ENCODE measurements at regions not wholly inside any gene's neighbourhood (a gene's known extent, or its start where the extent isn't known, plus 50 kb on each side); places are given as distances from the start of the nearest gene placed in this dataset.

GRCh38 chr9:32177396-32177795 is 207.0 kb upstream of the ACO1 start:
- Histone ChIP-seq H2AFZ (ENCODE audit: control insufficient read depth, low read depth, low read length) (no peak overlapping the region), H3K4me2 (ENCODE audit: control insufficient read depth, insufficient read depth) (no peak overlapping the region), H3K9me3 (replicated peaks; ENCODE audit: control insufficient read depth, insufficient read depth, low read length) (no peaks in the 10 kb centered on the region), H3K4me3 (no peak overlapping the region), H3K27me3 (replicated peaks in 1 of 2; ENCODE audit: control insufficient read depth in 2 of 2, insufficient read depth in 2 of 2, low read length in 1 of 2) (no peaks in the 10 kb centered on the region), H3K36me3 (ENCODE audit: control insufficient read depth in 2 of 2, insufficient read depth in 2 of 2, low read length in 1 of 2) (no peaks in the 10 kb centered on the region), H3K4me1 (ENCODE audit: control insufficient read depth, insufficient read depth, low read length) (no peaks in the 10 kb centered on the region), H3K27ac (ENCODE audit: control insufficient read depth, insufficient read depth) (no peak overlapping the region), H3K9ac (ENCODE audit: control insufficient read depth, insufficient read depth, low read length) (no peak overlapping the region), H3K79me2 (ENCODE audit: control insufficient read depth, insufficient read depth, low read length) (no peaks in the 10 kb centered on the region), H4K20me1 (ENCODE audit: control insufficient read depth, insufficient read depth) (no peaks in the 10 kb centered on the region)
- SMC1A ChIA-PET (ENCODE audit: uncharacterized antibody, unreplicated experiment): no interaction called here
- intact Hi-C loops (cut with micrococcal nuclease; ENCODE audit: unreplicated experiment): no loop called here
- WGBS (ENCODE audit: insufficient coverage, insufficient replicate concordance, low lambda C conversion rate, missing lambda C conversion rate): 58% methylated on average over 3 of the region's 3 CpGs
- RAD21 ChIA-PET (ENCODE audit: unreplicated experiment): no interaction called here
- TF ChIP-seq ZBTB4 (CRISPR knock-in tag; IDR thresholded peaks at IDR 0.05): no peak
- TF ChIP-seq REST (IDR thresholded peaks at IDR 0.05; ENCODE audit: low read depth, low read length): no peak
- no peak for TF ChIP-seq BCL11A (IDR thresholded peaks at IDR 0.05; ENCODE audit: low read depth, low read length)
- no peak for TF ChIP-seq ZSCAN29 (IDR thresholded peaks at IDR 0.05)
- TF ChIP-seq CEBPZ (IDR thresholded peaks at IDR 0.05; ENCODE audit: low read depth, low read length): no peak
- TF ChIP-seq MEF2B (IDR thresholded peaks at IDR 0.05; ENCODE audit: partially characterized antibody, poor library complexity, severe bottlenecking): no peak
- no peak for TF ChIP-seq TARDBP (IDR thresholded peaks at IDR 0.05; ENCODE audit: borderline replicate concordance)
- no peak for TF ChIP-seq WRNIP1 (IDR thresholded peaks at IDR 0.05; ENCODE audit: borderline replicate concordance, low read depth, low read length)
- TF ChIP-seq BHLHE40 (IDR thresholded peaks at IDR 0.05; ENCODE audit: borderline replicate concordance in 1 of 2, low read depth in 2 of 2, low read length in 1 of 2): no peak
- no peak for TF ChIP-seq KAT2A (conservative IDR thresholded peaks at IDR 0.05; ENCODE audit: control insufficient read depth, low read depth, low read length)
- TF ChIP-seq E2F4 (IDR thresholded peaks at IDR 0.05; ENCODE audit: low read depth, low read length): no peak
- TF ChIP-seq CREM (IDR thresholded peaks at IDR 0.05; ENCODE audit: low read depth): no peak
- DNase-seq (ENCODE audit: low read depth, low spot score) (no peak), FAIRE-seq (no peak), ATAC-seq (no peak)
- BruUV-seq (replicated peaks): no TSS peak
- CTCF ChIA-PET: no interaction called here
- in situ Hi-C loops (cut with MboI): no loop called here
- POLR2A ChIA-PET: no interaction called here
